Left renal pelvis (tissue), 4 donors: ENCODE measurements at regions not wholly inside any gene's neighbourhood (a gene's known extent, or its start where the extent isn't known, plus 50 kb on each side); places are given as distances from the start of the nearest gene placed in this dataset.
"Not testable (repeated sequence)": the region's sequence is repeated elsewhere in the genome, so short reads cannot be mapped to it uniquely, and the experiment has no call there.

Experiments used
- DNase-seq, 4 donors: peaks; one replicate each; pipeline ENCODE4 v3.0.0-alpha.2; 2013; ENCODE audit warnings: low read depth in 4 of 4, low spot score in 3 of 4

- DNase-seq = no peak
These were observed 902.5 kb upstream of the ZNF722 start for GRCh38 chr7:63096141-63096540.

GRCh38 chr7:63104666-63105065 lies 894.0 kb upstream of the ZNF722 start:
- no peak for DNase-seq

- DNase-seq = no peak
These were observed 892.7 kb upstream of the ZNF722 start for GRCh38 chr7:63105978-63106377.

DNA sequence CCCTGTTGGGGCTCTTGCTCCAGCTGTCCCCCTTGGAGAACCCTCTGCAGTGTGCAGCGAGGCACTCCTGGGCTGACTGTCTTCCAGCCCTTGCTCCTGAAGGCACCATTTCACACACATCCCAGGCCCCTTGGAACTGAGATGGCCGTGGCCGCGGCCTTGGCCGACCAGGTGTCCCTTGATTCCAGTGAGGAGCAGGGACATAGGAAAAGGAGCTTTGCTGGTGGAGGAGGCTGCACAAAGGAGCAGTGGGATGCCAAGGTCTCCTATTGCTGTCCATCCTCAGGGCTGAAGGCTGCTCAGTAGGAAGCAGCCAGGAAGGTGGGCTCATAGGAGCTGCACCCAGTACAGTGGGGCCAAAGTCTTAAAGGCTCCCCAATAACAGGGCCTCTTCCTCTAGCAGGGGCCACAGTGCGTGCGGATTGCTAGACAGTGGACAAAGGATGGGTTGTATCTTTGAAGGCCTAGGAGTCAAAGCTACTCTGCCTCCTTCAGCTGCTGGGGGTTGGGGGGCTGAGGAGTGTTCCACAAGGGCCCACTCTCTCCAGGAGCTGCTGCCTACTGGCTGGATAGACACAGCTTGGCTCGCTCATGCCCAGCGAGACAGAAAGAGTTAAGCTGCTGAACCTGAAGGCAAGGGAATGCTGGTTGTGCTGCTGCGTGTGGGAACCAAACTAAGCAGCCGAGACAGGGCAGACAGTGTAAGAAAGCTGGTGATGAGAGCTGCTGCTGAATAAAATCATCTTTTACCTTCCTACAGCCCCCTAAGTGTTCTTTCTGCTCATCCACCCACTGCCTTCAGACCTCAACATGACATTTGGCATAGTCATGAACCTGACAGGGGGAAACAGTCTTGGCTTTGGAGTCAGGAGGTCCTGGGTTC lies 891.9 kb upstream of the ZNF722 start:
- DNase-seq = no peak

GRCh38 chr7:63111511-63111910 lies 887.1 kb upstream of the ZNF722 start:
- DNase-seq = not testable (repeated sequence)

DNA sequence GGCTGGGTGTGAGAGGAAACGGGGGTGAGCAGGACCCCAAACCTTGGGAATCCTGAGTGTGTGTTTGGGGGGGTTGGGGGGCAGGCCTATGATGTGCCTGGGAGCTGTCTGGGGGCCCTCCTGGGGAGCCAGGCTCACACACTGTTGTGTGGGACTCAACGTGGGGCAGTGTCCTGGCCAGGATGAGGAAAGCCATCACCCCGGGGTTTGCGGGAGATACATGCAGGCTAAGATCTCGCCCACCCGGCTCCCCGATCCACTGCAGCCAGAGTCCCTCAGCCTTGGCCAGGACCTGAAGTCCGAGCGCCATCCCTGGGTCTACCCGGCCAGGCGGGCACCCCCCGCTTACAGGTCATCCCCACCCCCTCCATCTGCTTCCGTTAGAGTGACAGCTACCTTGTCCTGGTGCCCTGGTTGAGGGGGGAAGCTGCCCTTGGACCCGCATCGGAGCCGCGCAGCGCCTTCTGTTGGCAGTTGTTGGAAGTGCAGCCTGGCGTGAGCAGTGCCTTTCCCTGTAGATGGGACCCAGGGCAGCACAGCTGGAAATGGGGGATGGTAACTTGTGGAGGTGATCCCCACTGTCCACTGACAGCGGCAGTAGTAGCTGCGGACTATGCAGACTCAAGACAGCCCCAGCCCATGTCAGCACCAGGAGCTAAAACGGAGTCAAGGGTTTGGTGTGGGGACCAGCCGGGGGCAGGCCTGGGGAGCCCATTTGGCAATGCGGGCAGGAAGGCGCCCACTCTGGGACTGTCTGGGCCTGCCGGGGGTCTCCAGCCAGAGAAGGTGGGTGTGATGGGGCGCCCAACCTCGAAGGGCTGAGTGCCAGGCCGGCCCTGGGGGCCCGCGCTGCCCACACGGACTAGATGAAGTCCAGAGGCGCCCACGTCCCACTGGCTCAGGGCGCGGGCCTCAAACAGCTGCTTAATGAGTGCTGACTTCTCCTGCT lies 885.6 kb upstream of the ZNF722 start:
- DNase-seq = no peak

- no peak for DNase-seq
These were observed 884.9 kb upstream of the ZNF722 start for GRCh38 chr7:63113713-63114285.

DNA sequence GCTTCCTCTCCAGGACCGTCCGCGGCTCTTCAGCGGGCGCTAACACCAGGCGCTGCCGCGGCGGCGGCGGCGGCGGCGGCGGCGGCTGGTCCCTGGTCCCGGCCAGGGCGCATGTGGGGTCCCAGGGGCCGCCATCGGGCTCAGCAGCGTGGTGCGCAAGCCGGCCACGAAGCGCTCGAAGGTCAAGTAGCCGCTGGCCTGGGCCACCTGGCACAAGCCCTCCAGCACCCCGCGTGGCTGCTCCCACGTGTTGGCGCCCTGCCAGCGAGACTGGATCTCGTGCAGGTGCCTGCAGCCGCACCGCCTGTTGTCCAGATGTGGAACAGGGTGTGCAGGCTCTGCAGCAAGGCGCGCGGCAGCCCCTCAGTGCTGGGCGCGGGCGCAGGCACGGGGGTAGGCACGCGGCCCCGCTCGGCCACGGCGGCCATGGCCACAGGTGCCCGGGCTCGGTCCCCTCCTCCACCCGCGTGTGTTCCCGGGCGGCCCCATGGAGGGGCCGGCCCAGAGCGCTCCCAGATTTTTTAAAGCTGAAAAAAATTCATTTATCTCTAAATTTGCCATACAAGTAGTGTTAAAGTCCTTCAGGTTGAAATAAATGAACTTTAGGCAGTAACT lies 884.2 kb upstream of the ZNF722 start:
- DNase-seq = no peak
